ENCODE measurements at regions not wholly inside any gene's neighbourhood (a gene's known extent, or its start where the extent isn't known, plus 50 kb on each side); places are given as distances from the start of the nearest gene placed in this dataset.

DNA sequence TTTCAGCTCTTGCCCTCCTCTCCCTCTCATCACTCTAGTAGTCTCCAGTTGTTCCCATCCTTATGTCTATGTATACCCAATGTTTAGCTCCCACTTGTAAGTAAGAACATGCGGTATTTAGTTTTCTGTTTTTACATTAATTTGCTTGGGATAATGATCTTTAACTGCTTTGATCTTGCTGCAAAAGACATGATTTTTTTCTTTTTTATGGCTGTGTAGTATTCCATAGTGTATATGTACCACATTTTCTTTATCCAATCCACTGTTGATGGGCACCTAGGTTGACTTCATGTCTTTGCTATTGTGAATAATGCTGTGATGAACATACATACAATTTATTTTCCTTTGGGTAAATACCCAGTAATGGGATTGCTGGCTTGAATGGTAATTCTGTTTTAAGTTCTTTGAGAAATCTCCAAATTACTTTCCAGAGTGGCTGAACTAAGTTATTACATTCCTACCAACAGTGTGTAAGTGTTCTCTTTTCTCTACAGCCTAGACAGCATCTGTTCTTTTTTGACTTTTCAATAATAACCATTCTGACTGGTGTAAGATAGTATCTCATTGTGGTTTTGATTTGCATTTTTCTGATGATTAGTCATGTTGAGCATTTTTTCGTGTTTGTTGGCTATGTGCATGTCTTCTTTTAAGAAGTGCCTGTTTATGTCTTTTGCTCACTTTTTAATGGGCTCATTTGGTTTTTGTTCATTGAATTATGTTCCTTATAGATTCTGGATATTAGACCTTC is 179.6 kb upstream of the SLC39A10 start:
- TF ChIP-seq CTCF (IDR thresholded peaks at IDR 0.05; ENCODE audit: low read length) (no peak), EZH2phosphoT487 (IDR thresholded peaks at IDR 0.05; ENCODE audit: low read length) (no peak)
